ENCODE measurements at regions not wholly inside any gene's neighbourhood (a gene's known extent, or its start where the extent isn't known, plus 50 kb on each side); places are given as distances from the start of the nearest gene placed in this dataset.

DNA sequence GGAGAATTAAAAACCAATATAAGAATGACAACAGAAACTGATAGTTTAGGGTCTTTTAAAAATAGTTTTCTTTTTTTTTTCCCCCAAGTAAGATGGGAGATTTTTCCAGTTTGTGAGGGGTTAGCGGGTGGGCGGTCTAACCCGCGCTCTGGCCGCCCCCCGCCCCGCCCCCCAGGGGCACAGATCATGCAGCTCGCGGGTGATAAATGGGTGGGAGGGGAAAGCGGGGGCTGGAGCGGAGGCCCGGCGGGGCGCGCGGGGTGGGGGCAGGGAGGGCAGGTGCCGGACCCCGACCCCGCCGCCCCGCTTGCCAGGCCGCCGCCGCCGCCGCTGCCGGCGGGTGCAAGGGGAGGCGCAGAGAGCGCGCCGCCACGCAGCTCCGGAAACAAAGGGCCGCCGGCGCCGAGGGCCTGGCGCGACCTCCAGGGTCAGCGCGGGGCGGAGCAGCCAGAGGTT is 60.1 kb upstream of the GSE1 start:
- no peak for DNase-seq

DNA sequence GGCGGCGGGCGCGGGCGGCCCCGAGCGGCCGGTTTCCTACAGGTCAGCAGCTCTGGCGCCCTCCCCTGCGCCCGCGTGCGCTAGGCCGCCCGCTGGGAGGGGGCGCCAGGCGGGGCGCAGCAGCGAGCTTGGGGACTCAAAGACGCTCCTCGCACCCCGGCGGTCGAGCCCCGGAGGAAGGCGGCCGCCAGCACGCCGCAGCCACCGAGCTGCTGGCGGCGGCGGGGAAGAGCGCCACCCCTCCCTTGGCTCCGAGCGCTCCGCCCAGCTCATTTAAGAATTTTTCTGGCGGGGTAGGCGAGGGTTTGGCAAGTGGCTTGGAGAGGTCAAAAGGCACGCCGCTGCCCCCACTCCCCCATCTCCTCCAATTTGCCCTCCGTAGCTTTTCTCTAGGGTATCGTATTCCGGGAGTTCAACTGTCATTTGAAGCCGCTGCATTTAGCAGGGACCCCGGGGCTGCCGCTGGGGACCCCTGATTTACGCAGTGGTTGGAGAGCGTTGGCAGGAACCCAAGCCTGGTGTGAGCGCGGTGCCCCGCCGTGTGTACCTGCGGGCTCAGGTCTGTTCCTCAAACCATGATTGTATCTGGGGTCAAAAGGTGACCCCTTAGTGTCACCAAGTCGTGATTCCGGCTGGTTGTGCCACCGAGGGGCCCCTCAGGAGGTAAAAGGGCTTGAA is 59.5 kb upstream of the GSE1 start:
- peak in 2 of 6 experiments; percentile 40 to 41 for DNase-seq

DNA sequence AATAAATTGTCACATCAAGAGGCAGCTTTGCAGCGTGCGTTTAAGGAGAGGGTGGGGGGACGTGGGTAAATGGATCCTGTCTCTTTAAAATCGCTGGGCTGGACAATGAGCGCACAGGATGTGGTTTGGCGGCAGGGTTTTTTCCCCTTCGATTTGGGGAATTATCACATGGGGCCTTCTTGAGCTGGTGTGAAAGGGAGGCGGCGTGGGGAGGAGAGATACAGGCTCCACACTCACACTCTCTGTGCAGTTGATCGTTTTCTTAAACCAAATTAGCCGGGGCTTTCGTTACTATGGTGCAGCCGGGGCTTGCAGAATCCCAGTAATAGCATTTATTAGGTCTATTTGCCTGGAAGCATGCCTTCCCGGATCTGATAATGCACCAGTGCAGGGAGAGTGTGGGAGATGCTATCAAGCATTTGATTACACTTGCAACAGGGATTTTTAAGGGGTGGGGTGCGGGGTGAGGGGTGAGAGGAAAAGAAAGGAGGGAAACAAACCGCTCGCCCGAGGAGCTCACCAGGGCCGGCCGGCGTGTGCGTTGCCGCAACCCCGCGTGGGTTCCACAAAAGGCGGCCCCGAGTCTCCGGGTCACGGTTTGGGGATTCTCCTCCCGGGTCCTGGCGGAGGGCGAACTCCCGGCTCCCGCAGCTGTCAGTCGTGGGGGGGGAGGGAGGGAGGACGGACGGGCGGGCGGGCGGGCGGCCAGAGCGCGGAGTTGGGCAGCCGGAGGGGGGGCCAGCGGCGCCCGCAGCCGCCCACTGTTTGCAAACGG is 58.8 kb upstream of the GSE1 start:
- peak; percentile 29 to 50 (median 40) for DNase-seq

DNA sequence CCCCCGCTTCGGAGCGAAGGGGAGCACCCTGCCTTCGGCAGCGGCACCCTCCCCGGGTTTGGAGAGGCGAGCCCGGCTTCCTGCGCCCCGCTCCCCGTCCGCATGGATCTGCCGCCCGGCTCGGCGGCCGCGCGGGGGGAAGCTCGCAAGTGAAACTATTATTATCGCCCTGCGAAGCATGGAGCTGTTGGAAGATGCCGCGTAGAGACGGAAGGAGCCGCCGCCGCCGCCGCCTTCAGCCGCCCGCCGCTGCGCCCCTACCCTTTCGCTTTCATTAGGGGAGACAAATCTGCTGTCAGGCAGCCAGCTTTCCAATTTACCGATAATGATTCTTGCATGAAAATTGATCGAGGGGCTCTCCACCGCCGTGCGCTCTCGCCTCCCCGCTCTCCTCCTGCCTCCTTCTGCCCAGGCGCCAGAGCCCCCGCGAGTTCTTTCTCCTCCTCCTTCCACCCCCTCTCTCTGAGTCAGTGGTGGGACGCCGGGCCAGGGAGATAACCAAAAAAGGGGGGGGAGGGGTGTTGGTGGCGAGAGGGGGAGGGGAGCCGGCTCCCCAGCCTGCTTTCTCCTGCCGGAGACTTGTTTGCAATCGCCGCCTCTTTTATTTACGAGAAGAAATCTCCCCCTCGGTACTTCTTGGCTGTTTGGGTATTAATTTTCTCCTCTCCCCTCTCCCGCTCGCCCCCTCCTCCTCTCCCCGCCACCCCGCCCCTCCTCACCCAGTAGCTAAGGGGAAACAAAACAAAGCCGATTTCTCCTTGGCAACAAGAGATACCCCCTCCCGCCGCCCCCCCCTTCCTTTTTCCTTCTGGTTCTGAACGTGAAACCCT is 58.0 kb upstream of the GSE1 start:
- peak; percentile 23 to 57 (median 41) for DNase-seq

DNA sequence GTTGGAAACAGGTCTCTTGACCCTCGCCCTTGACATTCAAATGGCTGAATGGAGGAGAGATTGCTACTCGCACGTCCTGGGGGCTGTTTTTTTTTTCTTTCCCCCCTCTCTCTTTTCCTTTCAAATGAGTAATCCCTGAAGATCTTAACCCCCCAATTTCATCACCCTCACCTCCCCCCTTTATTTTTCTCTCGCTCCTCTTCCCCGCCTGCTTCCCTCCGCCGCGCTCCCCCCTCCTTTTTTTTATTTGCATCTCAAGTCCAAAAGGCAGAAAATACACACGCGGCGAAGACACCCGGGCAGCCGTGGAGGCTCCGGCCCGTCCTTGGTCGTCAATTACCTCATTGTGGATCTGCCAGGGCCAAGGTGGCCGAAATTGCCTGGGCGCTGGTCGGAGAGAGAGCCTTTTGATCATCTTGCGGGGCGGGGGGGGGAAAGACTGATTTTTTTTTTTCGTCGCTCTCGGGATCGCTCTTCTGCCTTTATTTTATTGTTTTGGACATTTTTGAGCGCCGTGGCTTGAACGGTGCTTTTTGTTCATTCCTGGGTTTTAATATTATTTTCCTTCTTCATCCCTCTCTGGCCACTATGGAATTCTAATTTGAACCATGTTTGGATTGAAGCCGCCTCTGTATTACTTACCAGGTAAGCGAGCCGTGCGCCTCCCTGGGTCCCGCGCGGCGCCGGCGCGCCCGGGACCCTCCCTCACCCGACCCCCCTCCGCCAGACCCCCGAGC is 57.2 kb upstream of the GSE1 start:
- DNase-seq: peak in 1 of 6 experiments; percentile 10

DNA sequence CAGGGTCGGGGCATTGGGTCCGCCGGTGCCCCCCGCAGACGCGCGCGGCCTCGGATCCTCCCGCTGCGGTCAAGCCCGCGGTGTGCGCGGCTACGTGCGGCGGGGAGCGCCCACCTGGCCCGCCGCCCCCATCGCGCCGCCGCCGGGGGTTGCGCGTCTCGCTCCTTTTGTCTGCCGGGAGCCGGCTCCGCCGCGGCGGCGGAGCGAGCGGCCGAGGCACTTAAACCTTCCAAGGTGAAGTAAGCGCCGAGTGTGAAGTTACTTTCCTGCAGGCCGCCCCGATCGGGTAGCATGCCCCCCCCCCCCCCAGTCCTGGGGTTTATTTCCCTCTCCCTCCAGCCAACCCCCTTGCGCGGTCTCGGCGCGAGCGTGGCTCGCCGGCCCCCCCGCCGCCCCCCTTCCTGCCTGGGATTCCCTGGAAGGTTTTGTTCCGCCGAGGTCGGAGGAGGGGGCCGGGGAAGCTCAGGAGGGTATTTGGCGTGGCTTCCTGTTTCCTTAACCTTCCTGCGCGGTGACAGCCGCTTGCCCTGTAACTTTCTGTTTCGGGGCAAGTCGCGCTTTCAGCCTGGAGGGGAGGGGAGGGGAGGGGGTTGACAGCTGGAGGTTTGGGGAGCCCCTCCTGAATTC is 56.6 kb upstream of the GSE1 start:
- peak; percentile 28 to 72 (median 60) for DNase-seq

DNA sequence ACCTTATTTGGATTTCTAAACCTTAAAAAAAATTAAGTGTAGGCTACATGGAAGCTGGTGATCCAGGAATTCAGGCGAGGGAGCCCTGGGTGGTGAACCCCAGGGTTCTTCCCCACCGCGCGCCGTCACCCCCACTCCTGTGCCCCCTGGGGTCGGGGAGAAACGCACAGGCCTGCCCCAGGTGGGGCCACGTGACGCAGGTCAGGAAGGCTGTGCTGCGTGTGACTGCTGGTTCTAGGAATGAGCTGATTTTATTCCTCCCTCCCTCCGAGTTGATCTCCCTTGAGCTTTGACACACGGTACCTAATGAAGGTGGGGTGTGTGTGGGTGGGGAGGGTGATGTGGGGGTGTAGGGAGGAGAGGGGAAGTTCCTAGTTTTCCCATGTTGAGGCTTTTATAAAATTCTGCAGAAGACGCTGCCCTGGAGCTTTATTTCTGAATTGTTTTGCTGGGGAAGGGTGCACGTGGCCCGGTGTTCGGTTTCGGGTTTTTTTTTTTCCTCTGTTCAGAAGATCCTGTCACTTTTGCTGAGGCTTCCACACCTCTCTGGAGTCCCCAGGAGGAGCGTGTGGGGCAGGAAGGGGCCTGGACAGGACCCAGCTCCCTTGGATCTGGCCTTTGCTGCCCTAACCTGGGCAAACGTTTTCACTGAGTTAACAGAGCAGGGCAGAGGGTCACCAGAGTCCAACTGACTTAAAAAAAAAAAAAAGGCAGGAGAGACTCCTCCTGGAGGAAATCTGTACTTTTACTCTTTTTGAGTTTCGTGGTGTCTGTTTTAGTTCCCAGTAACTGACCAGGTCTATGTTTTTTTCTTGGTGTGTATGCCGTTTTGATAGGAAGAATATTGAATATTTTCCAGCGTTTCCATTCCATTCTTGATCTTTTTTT is 55.8 kb upstream of the GSE1 start:
- DNase-seq: peak; percentile 28 to 72 (median 60)

DNA sequence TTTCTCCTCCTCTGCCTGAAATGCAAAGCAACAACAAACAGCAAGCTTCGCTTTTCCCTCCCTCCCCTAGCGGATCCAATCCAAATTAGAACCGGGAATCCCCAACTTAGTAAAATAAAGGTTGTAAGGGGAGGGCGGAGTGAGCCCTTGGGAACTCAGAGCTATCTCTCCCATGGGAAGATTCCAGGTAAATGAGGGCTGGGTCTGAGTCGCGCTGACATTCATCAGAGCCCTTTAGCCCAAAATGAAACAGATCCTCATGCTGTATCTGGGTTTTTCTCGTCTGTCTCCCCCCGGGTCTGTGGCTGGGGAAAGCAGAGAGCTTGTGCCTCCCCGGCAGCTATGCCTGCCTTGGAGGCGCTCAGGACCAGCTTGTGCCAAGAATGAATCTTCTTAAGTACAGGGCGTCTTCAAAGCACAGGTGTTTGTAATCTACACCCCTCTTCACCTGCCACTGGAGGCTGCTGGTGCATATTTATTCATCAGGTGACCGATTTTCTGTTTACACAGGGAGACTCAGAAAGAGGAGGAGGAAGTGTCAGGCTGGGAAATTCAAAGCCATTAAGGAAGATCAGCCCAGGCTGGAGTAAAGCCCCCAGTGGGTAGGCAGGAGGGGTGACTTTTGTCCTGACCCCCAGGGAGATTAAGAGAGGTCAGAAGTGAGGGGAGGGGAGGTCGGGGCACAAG is 55.0 kb upstream of the GSE1 start:
- peak in 2 of 6 experiments; percentile 12 to 17 for DNase-seq

DNA sequence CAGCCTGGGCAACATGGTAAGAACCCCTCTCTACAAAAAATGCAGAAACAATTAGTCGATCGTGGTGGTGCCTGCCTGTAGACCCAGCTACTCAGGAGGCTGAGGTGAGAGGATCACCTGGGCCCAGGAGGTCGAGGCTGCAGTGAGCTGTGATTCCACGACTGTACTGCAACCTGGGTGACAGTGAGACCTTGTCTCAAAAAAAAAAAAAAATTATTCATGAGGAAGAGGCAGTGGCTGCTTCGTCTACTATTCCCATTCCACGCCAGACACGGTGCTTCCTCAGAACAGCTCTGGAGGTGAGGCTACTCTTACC is 52.2 kb upstream of the GSE1 start:
- no peak for DNase-seq

DNA sequence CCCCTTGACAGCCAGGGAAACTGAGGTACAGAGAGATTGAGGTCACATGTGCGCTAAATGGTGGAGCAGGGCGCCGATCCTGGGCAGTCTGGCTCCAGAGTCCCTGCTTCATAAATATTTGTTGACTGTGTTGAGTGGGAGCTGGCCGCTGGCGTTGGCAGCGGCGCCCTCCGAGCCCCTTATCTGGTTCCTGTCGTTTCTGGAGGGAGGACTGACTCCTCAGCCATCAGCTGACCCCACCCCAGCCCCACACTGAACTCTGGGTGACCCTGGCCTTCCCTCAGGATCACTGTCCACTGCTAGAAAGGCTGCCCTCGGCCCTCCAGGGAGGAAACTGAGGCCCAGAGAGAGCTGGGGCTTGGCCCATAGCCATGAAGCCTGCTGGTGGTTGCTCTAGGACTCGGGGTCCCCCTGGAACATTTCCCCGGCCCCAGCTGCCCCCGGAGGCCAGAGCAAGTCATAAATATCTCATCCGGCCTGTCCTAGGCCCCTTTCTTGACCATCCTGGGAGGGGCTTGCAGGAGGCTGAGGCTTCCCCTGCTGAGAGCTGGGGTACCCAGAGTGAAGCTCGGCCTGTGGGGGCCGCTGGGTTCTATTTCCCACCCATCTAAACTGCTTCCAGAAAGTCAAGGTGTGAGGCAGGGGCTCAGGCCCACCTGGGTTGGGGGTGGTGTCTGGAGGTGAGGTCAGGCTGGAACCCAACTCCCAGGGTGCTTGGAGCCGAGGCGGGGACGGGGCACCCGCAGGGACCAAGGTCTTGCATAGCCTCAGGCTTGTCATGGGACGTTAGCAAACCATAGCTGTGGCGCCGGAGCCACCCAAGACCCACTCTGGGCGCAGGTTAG is 51.7 kb upstream of the GSE1 start:
- no peak for DNase-seq

DNA sequence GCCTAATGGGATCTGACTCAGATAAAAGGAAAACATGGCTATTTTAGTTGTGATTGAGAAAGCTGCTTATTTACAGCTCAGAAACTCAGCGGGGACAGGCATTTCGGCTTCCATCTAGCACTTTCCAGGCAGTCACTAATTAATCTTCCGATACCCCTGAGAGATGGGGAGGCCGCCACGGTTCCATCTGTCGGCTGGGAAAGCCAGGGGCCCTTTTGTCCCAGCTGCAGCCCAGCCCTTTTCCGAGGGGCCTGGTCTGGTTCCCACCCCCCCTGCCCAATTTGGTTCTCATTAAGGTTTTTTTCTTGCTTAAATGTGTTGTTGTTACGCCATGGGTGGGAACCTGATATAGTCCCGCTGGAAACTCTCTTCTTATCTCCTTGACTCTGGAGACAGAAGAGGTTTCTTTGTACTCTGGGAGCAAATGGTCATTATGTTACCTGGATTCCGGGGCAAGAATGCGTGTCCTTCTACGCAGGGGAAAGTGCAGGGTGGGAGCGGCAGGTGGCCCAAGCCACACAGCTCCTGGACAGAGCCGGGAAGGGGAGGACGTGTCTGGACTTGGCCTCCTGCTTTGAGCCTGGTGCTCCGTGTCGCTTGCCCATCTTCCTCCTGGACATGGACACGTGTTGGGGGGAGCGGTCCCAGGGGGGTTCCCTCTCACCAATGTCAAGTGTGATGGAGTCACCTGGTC is 50.9 kb upstream of the GSE1 start:
- no peak for DNase-seq

DNA sequence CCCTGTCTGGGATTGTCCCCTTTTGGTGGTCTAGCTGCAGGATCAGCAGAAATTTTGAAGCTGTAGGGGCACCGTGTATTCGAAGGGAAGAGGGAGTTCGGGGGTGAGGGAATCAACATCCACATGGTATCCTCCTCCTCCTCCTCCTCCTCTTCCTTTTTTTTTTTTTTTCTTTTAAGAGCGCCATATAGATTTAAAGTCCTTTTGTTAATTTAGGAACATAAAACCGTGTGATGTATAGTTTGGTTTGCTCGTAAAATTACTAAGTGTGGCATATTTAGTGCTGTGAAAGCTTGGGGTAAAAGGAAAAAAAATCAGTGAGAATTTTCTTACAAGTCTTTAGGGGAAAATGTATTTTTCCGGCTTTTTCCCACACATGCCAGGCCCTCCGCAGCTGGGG is 50.1 kb upstream of the GSE1 start:
- no peak for DNase-seq
